ENCODE measurements at regions not wholly inside any gene's neighbourhood (a gene's known extent, or its start where the extent isn't known, plus 50 kb on each side); places are given as distances from the start of the nearest gene placed in this dataset.

GRCh38 chr1:79262745-79263258 is 256.3 kb upstream of the ADGRL4 start:
- no peak for TF ChIP-seq CTCF (conservative IDR thresholded peaks at IDR 0.05)
- Mint-ChIP-seq H3K9me3 (peaks cover 2% of the 10 kb centered on the region), H3K4me3 (no peak overlapping the region), H3K27ac (ENCODE audit: unreplicated experiment) (peak overlapping the region; percentile 4), H3K27me3 (ENCODE audit: low read depth) (no peaks in the 10 kb centered on the region), H3K36me3 (ENCODE audit: low read depth) (no peaks in the 10 kb centered on the region), H3K4me1 (peaks cover 30% of the 10 kb centered on the region)
- DNase-seq (ENCODE audit: low read depth, low spot score) = no peak

GRCh38 chr1:79259390-79260336 is 253.1 kb upstream of the ADGRL4 start:
- Mint-ChIP-seq H3K9me3 (no peaks in the 10 kb centered on the region), H3K36me3 (ENCODE audit: low read depth) (no peaks in the 10 kb centered on the region), H3K4me1 (peaks cover 30% of the 10 kb centered on the region), H3K4me3 (no peak overlapping the region), H3K27ac (ENCODE audit: unreplicated experiment) (no peak overlapping the region), H3K27me3 (ENCODE audit: low read depth) (no peaks in the 10 kb centered on the region)
- TF ChIP-seq CTCF (conservative IDR thresholded peaks at IDR 0.05) = peak; percentile 78
- no peak for DNase-seq (ENCODE audit: low read depth, low spot score)

GRCh38 chr1:79255421-79255820 is 248.9 kb upstream of the ADGRL4 start:
- H3K27ac Mint-ChIP-seq (ENCODE audit: unreplicated experiment) = no peak overlapping the region

GRCh38 chr1:79252598-79252997 is 246.1 kb upstream of the ADGRL4 start:
- Mint-ChIP-seq H3K9me3 (no peaks in the 10 kb centered on the region), H3K27ac (ENCODE audit: unreplicated experiment) (no peak overlapping the region), H3K36me3 (ENCODE audit: low read depth) (no peaks in the 10 kb centered on the region), H3K4me3 (no peak overlapping the region), H3K27me3 (ENCODE audit: low read depth) (no peaks in the 10 kb centered on the region), H3K4me1 (no peaks in the 10 kb centered on the region)
- no peak for DNase-seq (ENCODE audit: low read depth, low spot score)
- TF ChIP-seq CTCF (conservative IDR thresholded peaks at IDR 0.05) = no peak

More at GRCh38 chr1:79255421-79255820, 248.9 kb upstream of the ADGRL4 start:
- H3K4me3 Mint-ChIP-seq = no peak overlapping the region
- H3K4me1 Mint-ChIP-seq = peaks cover 14% of the 10 kb centered on the region
- no peak for TF ChIP-seq CTCF (conservative IDR thresholded peaks at IDR 0.05)
- no peak for DNase-seq (ENCODE audit: low read depth, low spot score)
- no peaks in the 10 kb centered on the region for H3K36me3 Mint-ChIP-seq (ENCODE audit: low read depth)
- H3K27me3 Mint-ChIP-seq (ENCODE audit: low read depth) = no peaks in the 10 kb centered on the region
- H3K9me3 Mint-ChIP-seq = no peaks in the 10 kb centered on the region

- Mint-ChIP-seq H3K27ac (ENCODE audit: unreplicated experiment) (no peak overlapping the region), H3K4me1 (peaks cover 19% of the 10 kb centered on the region), H3K36me3 (ENCODE audit: low read depth) (peaks cover 10% of the 10 kb centered on the region), H3K9me3 (peaks cover 10% of the 10 kb centered on the region), H3K4me3 (no peak overlapping the region), H3K27me3 (ENCODE audit: low read depth) (no peaks in the 10 kb centered on the region)
- DNase-seq (ENCODE audit: low read depth, low spot score) = no peak
- no peak for TF ChIP-seq CTCF (conservative IDR thresholded peaks at IDR 0.05)
These were observed 233.3 kb upstream of the ADGRL4 start for GRCh38 chr1:79239840-79240239.
